ELF-1 (cell line): ENCODE measurements at regions not wholly inside any gene's neighbourhood (a gene's known extent, or its start where the extent isn't known, plus 50 kb on each side); places are given as distances from the start of the nearest gene placed in this dataset.

Source experiments
- DNase-seq: peaks from one replicate; pipeline ENCODE4 v3.0.0-alpha.2; 2016; ENCODE audit warnings: low read depth, low spot score

DNA sequence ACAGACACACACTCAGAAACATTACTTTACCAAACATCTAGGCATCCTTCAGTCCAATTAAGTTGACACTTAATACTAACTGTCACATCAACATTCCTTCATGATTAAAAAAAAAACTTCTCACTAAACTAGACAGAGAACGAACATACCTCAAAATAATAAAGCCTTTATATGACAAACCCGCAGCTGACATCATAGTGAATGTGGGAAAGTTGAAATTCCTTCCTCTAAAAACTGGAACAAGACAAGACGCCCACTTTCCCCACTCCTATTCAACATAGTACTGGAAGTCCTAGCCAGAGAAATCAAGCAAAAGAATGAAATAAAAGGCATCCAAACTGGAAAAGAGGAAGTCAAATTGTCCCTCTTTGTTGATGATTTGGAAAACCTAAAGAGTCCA is 96.9 kb upstream of the PPP1R9A start:
- no peak for DNase-seq

DNA sequence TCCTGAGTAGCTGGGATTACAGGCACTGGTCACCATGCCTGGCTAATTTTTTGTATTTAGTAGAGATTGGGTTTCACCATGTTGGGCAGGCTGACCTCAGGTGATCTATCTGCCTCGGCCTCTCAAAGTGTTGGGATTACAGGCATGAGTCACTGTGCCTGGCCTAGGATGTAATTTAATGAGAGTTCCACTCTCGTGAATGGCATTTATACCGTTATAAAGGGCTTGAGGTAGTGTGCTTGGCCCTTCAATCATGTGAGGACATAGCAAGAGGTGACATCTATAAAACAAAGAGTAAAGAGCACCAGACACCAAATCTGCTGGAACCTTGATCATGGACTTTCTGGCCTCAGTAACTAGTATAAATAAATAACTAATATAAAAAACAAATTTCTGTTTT is 93.5 kb upstream of the PPP1R9A start:
- DNase-seq = no peak

DNA sequence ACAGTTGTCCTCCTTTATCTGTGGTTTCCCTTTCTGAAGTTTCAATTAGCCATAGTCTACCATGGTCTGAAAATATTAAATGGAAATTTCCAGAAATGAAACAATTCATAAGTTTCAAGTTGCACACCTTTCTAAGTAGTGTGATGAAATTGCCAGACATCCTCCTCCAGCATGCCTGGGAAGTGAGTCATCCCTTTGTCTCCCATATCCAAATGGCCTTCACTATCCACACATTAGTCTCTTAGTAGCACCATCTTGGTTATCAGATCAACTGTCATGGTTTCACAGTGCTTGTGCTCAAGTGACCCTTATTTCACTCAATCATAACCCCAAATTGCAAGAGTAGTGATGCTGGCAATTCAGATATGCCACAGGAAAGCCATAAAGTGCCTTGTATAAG is 83.4 kb upstream of the PPP1R9A start:
- no peak for DNase-seq

DNA sequence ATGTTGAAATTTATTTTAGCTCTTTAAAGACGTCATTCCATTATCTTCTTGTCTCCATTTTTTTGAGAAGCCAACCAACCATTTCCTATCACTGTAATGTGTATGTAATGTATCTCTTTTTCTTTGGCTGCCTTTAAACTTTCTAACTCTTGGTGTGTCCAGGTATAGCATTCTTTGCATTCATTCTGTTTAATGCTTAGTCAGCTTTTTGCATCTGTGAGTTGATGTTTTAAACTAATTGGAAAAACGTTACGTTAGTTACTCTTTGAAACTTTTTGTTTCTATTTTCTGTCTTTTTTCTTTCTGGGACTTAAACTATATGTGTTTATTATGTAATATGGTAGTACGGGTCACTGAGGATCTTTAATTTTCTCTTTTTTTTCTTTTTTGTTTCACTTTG is 77.4 kb upstream of the PPP1R9A start:
- DNase-seq = no peak

DNA sequence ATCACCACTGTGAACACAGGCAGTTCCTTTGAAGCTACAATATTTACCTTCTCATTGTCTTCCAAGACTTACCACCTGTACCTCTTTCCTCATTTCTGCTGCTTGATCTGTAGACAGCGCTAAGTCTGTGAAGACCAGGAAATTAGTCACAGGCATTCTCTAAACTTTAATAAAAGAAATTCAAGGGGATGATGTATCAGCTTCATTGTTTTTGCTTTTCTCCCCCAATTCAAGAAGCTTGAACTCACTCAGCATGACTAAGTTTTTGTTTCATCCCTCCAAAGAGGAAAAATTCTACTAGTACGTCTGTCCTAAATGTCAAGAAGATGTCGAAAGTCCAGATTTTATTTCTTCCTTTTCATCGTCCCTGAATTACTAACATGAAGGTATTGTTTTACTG is 75.3 kb upstream of the PPP1R9A start:
- no peak for DNase-seq

DNA sequence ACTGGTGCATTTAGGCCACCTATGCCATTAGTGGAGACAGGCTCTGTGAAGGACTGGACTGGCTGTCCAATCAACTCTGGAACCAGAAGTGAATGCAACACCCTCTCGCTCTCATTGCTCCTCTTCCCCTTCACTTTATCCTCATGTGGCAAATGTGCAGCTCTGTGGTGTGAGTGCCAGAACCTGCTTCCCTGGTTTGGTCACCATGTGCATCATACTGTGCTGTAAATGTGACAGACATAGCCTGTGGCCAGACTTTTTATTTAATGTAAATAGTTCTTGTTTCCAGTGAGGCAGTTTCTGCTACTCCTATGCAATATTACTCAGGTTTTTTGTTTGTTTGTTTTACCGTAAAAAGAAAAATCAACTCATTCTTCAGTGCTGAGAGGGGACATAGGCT is 73.0 kb upstream of the PPP1R9A start:
- DNase-seq = peak; percentile 41

DNA sequence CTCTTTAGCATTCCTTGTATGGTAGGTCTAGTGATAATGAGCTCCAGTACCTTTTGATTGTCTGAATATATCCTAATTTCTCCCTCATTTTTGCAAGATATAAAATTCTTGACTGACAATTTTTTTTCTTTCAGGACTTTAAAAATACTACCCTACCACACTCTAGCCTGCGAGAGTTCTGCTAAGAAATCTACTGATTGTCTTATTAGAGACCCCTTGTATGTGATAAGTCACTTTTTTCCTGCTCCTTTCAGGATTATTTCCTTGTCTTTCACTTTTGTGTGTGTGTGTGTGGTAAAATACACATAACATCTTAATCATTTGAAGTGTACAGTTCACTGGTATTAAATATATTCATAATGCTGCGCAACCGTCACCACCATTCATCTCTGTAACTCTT is 68.7 kb upstream of the PPP1R9A start:
- no peak for DNase-seq

DNA sequence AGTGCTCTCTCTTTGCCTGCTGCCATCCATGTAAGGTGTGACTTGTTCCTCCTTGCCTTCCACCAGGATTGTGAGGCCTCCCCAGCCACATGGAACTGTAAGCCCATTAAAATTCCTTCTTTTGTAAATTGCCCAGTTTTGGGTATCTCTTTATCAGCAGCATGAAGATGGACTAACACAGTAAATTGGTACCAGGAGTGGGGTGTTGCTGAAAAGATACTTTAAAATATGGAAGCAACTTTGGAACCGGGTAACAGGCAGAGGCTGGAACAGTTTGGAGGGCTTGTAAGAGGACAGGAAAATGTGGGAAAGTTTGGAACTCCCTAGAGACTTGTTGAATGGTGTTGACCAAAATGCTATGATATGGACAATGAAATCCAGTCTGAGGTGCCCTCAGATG is 63.8 kb upstream of the PPP1R9A start:
- DNase-seq = no peak

DNA sequence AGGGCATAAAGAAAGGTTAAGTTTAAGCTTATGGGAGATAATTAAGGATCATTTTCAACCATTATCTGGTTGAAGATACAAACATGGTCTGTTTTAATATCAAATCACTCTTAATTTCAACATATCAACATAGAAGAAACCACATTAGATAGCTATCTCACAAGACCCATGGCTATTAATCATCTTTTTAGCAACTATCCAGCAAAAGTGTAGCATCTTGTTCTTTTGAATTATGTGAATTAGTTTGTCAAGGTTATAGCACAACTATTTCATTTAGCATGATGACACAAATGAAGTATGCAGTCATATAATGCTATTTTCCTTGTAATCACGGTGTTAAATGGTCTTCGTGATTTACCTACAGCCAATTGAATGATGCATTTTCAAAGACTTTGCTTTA is 58.9 kb upstream of the PPP1R9A start:
- DNase-seq = no peak

DNA sequence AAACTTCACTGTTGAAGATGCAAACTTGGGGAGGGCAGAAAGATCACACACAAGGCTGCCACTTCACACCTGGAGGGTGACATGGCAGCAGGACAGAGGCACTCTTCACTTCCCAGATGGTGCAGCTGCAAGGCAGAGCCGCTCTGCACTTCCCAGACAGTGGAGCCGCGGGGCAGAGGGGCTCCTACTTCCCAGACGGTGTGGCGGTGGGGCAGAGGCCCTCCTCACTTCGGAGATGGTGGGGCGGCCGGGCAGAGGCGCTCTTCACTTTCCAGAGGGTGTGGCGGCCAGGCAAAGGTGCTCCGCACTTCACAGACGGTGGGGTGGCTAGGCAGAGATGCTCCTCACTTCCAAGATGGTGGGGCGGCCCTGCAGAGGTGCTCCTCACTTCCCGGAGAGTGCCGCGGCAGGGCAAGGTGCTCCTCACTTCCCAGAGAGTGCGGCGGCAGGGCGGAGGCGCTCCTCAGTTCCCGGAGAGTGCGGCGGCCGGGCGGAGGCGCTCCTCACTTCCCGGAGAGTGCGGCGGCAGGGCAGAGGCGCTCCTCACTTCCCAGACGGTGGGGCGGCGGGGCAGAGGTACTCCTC is 58.3 kb upstream of the PPP1R9A start:
- no peak for DNase-seq

DNA sequence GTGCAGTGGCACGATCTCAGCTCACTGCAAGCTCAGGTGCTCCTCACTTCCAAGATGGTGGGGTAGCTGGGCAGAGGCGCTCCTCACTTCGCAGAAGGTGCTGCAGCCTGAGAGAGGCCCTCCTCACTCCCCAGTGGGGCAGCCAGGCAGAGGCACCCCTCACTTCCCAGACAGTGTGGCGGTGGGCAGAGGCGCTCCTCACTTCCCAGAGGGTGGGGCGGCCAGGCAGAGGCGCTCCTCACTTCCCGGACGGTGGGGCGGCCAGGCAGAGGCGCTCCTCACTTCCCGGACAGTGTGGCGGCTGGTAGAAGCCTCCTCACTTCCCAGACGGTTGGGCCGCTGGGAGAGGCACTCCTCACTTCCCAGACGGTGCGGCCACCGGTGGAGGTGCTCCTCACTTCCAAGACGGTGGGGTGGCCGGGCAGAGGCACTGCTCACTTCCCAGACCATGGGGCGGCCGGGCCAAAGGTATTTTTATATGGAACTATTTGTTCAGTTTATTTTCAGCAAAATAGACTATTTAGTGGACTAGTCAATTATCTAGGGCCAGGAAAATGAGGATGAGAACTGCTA is 57.7 kb upstream of the PPP1R9A start:
- DNase-seq = no peak

DNA sequence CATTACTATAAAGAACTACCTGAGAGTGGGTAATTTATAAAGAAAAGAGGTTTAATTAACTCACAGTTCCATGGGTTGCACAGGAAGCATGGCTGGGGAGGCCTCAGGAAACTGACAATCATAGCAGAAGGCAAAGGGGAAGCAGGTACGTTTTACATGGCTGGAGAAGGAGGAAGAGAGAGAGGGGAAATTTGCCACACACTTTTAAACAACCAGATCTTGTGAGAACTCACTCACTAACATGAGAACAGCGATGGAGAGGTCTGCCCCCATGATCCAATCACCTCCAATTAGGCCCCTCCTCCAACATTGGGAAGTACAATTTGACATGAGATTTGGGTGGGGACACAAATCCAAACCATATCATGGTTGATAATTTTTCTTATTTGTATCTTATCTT is 51.8 kb upstream of the PPP1R9A start:
- DNase-seq = no peak

DNA sequence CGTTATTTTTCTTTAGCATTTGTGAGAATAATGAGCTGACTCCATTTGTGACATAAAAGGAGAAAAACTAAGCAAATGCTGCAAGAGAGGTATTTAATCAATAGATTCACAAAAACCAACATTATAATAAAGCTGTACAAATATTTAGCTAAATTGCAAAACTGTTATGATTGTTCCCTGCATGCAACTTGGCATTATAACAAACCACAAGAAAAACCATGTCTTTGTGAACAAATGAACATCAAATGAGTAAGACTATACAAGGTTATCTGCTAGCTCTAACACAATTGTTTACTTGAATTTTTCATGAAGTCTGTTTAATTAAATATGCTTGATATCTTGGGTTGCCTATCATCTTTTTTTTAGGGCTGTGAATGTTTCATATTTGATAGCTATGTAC is 50.8 kb upstream of the PPP1R9A start:
- no peak for DNase-seq
